ENCODE measurements at regions not wholly inside any gene's neighbourhood (a gene's known extent, or its start where the extent isn't known, plus 50 kb on each side); places are given as distances from the start of the nearest gene placed in this dataset.

- TF ChIP-seq, protein P1, sequence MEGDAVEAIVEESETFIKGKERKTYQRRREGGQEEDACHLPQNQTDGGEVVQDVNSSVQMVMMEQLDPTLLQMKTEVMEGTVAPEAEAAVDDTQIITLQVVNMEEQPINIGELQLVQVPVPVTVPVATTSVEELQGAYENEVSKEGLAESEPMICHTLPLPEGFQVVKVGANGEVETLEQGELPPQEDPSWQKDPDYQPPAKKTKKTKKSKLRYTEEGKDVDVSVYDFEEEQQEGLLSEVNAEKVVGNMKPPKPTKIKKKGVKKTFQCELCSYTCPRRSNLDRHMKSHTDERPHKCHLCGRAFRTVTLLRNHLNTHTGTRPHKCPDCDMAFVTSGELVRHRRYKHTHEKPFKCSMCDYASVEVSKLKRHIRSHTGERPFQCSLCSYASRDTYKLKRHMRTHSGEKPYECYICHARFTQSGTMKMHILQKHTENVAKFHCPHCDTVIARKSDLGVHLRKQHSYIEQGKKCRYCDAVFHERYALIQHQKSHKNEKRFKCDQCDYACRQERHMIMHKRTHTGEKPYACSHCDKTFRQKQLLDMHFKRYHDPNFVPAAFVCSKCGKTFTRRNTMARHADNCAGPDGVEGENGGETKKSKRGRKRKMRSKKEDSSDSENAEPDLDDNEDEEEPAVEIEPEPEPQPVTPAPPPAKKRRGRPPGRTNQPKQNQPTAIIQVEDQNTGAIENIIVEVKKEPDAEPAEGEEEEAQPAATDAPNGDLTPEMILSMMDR (IDR thresholded peaks at IDR 0.05): no peak
- intact Hi-C loops (cut with DNase I): no loop called here
- no peak for DNase-seq
- no peaks in the 10 kb centered on the region for H3K36me3 ChIP-seq
- H3K27ac ChIP-seq: peak overlapping the region; percentile 25
- no peaks in the 10 kb centered on the region for H3K9me3 ChIP-seq
- no peaks in the 10 kb centered on the region for H3K27me3 ChIP-seq (ENCODE audit: low read depth)
- ATAC-seq: no peak
- peaks cover 14% of the 10 kb centered on the region for H3K4me1 ChIP-seq
- no peak overlapping the region for H3K4me3 ChIP-seq
Measured at GRCh38 chr10:91076991-91077548, 143.4 kb upstream of the PCGF5 start.

- TF ChIP-seq, protein P1 (IDR thresholded peaks at IDR 0.05): no peak
- intact Hi-C loops (cut with DNase I): no loop called here
- no peaks in the 10 kb centered on the region for H3K9me3 ChIP-seq
- no peaks in the 10 kb centered on the region for H3K36me3 ChIP-seq
- no peak overlapping the region for H3K4me3 ChIP-seq
- DNase-seq (peak; percentile 66), ATAC-seq (peak; percentile 52 to 68)
- H3K27me3 ChIP-seq (ENCODE audit: low read depth): no peaks in the 10 kb centered on the region
- H3K27ac ChIP-seq: peak overlapping the region; percentile 25
- peaks cover 14% of the 10 kb centered on the region for H3K4me1 ChIP-seq
Measured at GRCh38 chr10:91077549-91078071, 142.9 kb upstream of the PCGF5 start.

- H3K27ac ChIP-seq: no peak overlapping the region
- intact Hi-C loops (cut with DNase I): no loop called here
- no peaks in the 10 kb centered on the region for H3K36me3 ChIP-seq
- no peaks in the 10 kb centered on the region for H3K27me3 ChIP-seq (ENCODE audit: low read depth)
- ATAC-seq (no peak), DNase-seq (no peak)
- no peaks in the 10 kb centered on the region for H3K9me3 ChIP-seq
- H3K4me1 ChIP-seq: peaks cover 14% of the 10 kb centered on the region
- TF ChIP-seq, protein P1 (IDR thresholded peaks at IDR 0.05): no peak
- no peak overlapping the region for H3K4me3 ChIP-seq
Measured at GRCh38 chr10:91080776-91081175, 139.7 kb upstream of the PCGF5 start.

GRCh38 chr10:91082447-91082846, 138.0 kb upstream of the PCGF5 start:
- no peak overlapping the region for H3K27ac ChIP-seq
- ATAC-seq (no peak), DNase-seq (no peak)
- no peaks in the 10 kb centered on the region for H3K36me3 ChIP-seq
- peaks cover 8% of the 10 kb centered on the region for H3K4me1 ChIP-seq
- no peaks in the 10 kb centered on the region for H3K9me3 ChIP-seq
- intact Hi-C loops (cut with DNase I): no loop called here
- H3K27me3 ChIP-seq (ENCODE audit: low read depth): no peaks in the 10 kb centered on the region
- H3K4me3 ChIP-seq: no peak overlapping the region
- TF ChIP-seq, protein P1 (IDR thresholded peaks at IDR 0.05): no peak

DNA sequence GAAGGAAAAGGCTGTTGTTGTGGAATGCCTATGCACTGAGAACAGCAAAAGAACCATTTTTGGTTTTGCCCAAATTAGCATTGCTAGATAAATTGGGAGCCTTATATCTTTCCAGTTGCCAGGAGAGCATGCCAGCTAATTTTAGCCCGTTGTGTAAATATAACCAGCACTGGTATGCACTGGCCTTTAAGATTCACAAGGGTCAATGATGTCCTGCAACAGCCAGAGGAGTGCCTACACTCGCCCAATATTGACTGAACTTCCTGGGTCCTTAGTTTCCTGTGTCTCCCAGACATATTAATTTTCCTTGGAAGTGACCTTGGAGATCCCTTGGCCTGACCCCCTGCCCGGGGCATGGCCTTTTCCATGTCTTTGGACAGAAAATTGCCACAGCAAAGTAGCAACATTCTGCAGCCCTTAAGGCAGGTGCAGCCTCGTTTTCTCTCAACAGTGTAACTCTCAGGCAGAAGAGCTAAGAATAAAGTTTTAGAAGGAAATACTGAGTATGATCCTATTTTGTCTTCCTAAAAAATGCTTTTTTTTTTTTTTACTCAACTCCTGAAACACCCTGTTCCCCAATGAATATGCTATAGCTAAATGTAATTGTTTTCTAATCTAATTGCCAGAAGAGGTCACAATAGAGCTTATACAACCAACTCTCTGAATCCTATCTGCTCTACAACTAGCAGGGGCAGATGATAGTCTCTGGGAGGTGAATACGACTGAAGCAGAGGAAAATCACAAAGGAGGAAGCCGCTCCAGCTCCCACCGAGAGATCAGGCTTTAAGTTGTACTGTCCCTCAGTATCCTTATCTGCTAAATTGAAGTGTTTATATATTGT, 131.9 kb upstream of the PCGF5 start:
- no peaks in the 10 kb centered on the region for H3K9me3 ChIP-seq
- TF ChIP-seq, protein P1 (IDR thresholded peaks at IDR 0.05): no peak
- no peak overlapping the region for H3K4me3 ChIP-seq
- H3K27ac ChIP-seq: no peak overlapping the region
- H3K27me3 ChIP-seq (ENCODE audit: low read depth): no peaks in the 10 kb centered on the region
- DNase-seq: no peak
- intact Hi-C loops (cut with DNase I): no loop called here
- H3K36me3 ChIP-seq: no peaks in the 10 kb centered on the region
- peaks cover 3% of the 10 kb centered on the region for H3K4me1 ChIP-seq
- ATAC-seq: peak in 1 of 2 donors; percentile 30

Measured in lower lobe of right lung (tissue), 2 donors.